ENCODE measurements at regions not wholly inside any gene's neighbourhood (a gene's known extent, or its start where the extent isn't known, plus 50 kb on each side); places are given as distances from the start of the nearest gene placed in this dataset.

- TF ChIP-seq POLR2A (IDR thresholded peaks at IDR 0.05) (no peak), CTCF (IDR thresholded peaks at IDR 0.05) (no peak)
Observed at GRCh38 chr12:102539651-102540553, 59.5 kb upstream of the IGF1 start.
